Peyer's patch (tissue), 4 donors: ENCODE measurements at regions not wholly inside any gene's neighbourhood (a gene's known extent, or its start where the extent isn't known, plus 50 kb on each side); places are given as distances from the start of the nearest gene placed in this dataset.

ENCODE experiments used
- DNase-seq, 3 donors: peaks; one replicate each; pipeline ENCODE4 v3.0.0-alpha.2; 2017 to 2019
- H3K27ac ChIP-seq, 4 donors: fragments of 200-600 bp; sonication (generic); one replicate each; pipeline ENCODE4 v1.5.1; 2016 to 2019
- H3K27me3 ChIP-seq, 2 donors: fragments of 200-600 bp; sonication (generic); one replicate each; pipeline ENCODE4 v1.5.1; 2019
- H3K36me3 ChIP-seq, 3 donors: fragments of 200-600 bp; sonication (generic); one replicate each; pipeline ENCODE4 v1.5.1; 2016 to 2019
- H3K4me1 ChIP-seq, 4 donors: fragments of 200-600 bp; sonication (generic); one replicate each; pipeline ENCODE4 v1.5.1; 2016 to 2019
- H3K4me3 ChIP-seq, 4 donors: fragments of 200-600 bp; sonication (generic); 1 replicate in 3 of 4; 2 replicates in 1 of 4; pipeline ENCODE4 v1.5.1; 2016 to 2019; ENCODE audit warnings: mild to moderate bottlenecking in 1 of 4
- H3K9me3 ChIP-seq, 4 donors: fragments of 200-600 bp; sonication (generic); one replicate each; pipeline ENCODE4 v1.5.1; 2016 to 2019; ENCODE audit warnings: mild to moderate bottlenecking in 1 of 4
- POLR2A ChIP-seq, 2 donors: fragments of 450-650 bp; IDR thresholded peaks; one replicate each; pipeline ENCODE4 v1.5.1; 2017; ENCODE audit warnings: antibody characterized with exemption in 2 of 2, mild to moderate bottlenecking in 2 of 2, moderate library complexity in 2 of 2
- TF ChIP-seq, protein P1 (sequence below), 6 experiments: fragments of 450-650 bp in 4 of 6; fragments of 200-600 bp in 2 of 6; sonication (generic) in 1 of 6; IDR thresholded peaks; one replicate each; pipeline ENCODE4 v1.5.1; 2017 to 2019; ENCODE audit warnings: antibody characterized with exemption in 6 of 6, mild to moderate bottlenecking in 3 of 6, moderate library complexity in 1 of 6

GRCh38 chr13:106958621-106959048, 390.7 kb upstream of the ARGLU1 start:
- Histone ChIP-seq H3K4me1 (peaks cover 0 to 4% (median 0%) of the 10 kb centered on the region in 4 donors), H3K27ac (no peak overlapping the region), H3K36me3 (no peaks in the 10 kb centered on the region), H3K4me3 (no peak overlapping the region), H3K9me3 (no peaks in the 10 kb centered on the region), H3K27me3 (no peaks in the 10 kb centered on the region)
- TF ChIP-seq POLR2A (IDR thresholded peaks at IDR 0.05) = no peak
- TF ChIP-seq, protein P1, sequence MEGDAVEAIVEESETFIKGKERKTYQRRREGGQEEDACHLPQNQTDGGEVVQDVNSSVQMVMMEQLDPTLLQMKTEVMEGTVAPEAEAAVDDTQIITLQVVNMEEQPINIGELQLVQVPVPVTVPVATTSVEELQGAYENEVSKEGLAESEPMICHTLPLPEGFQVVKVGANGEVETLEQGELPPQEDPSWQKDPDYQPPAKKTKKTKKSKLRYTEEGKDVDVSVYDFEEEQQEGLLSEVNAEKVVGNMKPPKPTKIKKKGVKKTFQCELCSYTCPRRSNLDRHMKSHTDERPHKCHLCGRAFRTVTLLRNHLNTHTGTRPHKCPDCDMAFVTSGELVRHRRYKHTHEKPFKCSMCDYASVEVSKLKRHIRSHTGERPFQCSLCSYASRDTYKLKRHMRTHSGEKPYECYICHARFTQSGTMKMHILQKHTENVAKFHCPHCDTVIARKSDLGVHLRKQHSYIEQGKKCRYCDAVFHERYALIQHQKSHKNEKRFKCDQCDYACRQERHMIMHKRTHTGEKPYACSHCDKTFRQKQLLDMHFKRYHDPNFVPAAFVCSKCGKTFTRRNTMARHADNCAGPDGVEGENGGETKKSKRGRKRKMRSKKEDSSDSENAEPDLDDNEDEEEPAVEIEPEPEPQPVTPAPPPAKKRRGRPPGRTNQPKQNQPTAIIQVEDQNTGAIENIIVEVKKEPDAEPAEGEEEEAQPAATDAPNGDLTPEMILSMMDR (IDR thresholded peaks at IDR 0.05) = no peak
- no peak for DNase-seq

GRCh38 chr13:106942563-106942962, 374.6 kb upstream of the ARGLU1 start:
- Histone ChIP-seq H3K27me3 (no peaks in the 10 kb centered on the region), H3K4me3 (no peak overlapping the region), H3K36me3 (no peaks in the 10 kb centered on the region), H3K27ac (no peak overlapping the region), H3K9me3 (no peaks in the 10 kb centered on the region), H3K4me1 (no peaks in the 10 kb centered on the region)
- TF ChIP-seq, protein P1 (IDR thresholded peaks at IDR 0.05) = no peak
- no peak for TF ChIP-seq POLR2A (IDR thresholded peaks at IDR 0.05)
- no peak for DNase-seq

- Histone ChIP-seq H3K4me3 (no peak overlapping the region), H3K4me1 (no peaks in the 10 kb centered on the region), H3K9me3 (no peaks in the 10 kb centered on the region), H3K27ac (no peak overlapping the region), H3K36me3 (no peaks in the 10 kb centered on the region), H3K27me3 (no peaks in the 10 kb centered on the region)
- no peak for DNase-seq
- TF ChIP-seq, protein P1 (IDR thresholded peaks at IDR 0.05) = no peak
- no peak for TF ChIP-seq POLR2A (IDR thresholded peaks at IDR 0.05)
Observed at GRCh38 chr13:106941779-106942178, 373.8 kb upstream of the ARGLU1 start.

DNA sequence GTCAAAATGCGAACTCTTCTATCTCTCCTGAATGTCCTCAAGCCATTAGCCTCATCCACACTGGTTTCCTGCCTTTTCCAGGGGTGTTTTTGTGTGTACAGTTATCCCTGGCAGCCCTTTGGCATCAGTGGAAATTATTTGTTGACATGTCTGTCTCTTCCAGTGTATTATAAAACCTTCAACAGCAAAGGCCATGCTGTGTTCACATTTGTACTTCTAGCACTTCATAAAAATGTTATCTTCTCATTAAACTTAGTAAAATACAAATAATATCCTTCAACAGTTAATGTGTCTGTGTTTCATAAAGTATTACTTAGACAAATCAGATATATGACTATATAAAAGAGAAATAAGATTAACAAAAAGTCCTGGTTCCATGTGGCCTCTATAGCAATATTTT, 359.5 kb upstream of the ARGLU1 start:
- Histone ChIP-seq H3K4me3 (no peak overlapping the region), H3K36me3 (no peaks in the 10 kb centered on the region), H3K4me1 (no peaks in the 10 kb centered on the region), H3K27ac (no peak overlapping the region), H3K27me3 (no peaks in the 10 kb centered on the region), H3K9me3 (no peaks in the 10 kb centered on the region)
- TF ChIP-seq POLR2A (IDR thresholded peaks at IDR 0.05) = no peak
- TF ChIP-seq, protein P1 (IDR thresholded peaks at IDR 0.05) = no peak
- no peak for DNase-seq

GRCh38 chr13:106922384-106922783, 354.4 kb upstream of the ARGLU1 start:
- no peak for TF ChIP-seq POLR2A (IDR thresholded peaks at IDR 0.05)
- TF ChIP-seq, protein P1 (IDR thresholded peaks at IDR 0.05) = no peak
- no peak overlapping the region for H3K27ac ChIP-seq
- H3K4me3 ChIP-seq = no peak overlapping the region
- H3K4me1 ChIP-seq = no peaks in the 10 kb centered on the region
- no peaks in the 10 kb centered on the region for H3K27me3 ChIP-seq
- H3K9me3 ChIP-seq = no peaks in the 10 kb centered on the region
- DNase-seq = no peak
- no peaks in the 10 kb centered on the region for H3K36me3 ChIP-seq

DNA sequence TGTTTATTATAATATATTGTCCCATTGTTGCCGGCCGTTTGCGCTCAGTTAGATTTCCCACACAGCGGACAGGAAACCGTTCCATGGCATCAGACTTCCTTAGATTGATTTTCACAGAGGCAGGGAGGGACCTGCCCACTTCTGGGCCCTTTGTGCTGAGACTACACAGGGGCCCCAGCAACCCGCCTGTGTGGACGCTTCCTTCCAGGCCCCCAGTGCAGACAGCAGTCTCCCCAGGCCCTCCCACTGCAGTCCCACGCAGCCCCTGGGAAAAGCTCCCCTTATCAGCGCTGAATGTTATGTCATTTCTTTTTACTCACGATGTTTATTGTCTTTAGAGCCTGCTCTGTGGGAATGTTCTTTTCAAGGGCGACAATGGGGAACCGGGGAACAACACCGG, 351.7 kb upstream of the ARGLU1 start:
- DNase-seq = no peak
- no peaks in the 10 kb centered on the region for H3K9me3 ChIP-seq
- H3K27ac ChIP-seq = peak overlapping the region in 1 of 4 donors; percentile 77
- no peaks in the 10 kb centered on the region for H3K36me3 ChIP-seq
- no peaks in the 10 kb centered on the region for H3K27me3 ChIP-seq
- TF ChIP-seq, protein P1 (IDR thresholded peaks at IDR 0.05) = no peak
- no peak for TF ChIP-seq POLR2A (IDR thresholded peaks at IDR 0.05)
- no peak overlapping the region for H3K4me3 ChIP-seq
- no peaks in the 10 kb centered on the region for H3K4me1 ChIP-seq
